ENCODE measurements at regions not wholly inside any gene's neighbourhood (a gene's known extent, or its start where the extent isn't known, plus 50 kb on each side); places are given as distances from the start of the nearest gene placed in this dataset.
"Not testable (repeated sequence)": the region's sequence is repeated elsewhere in the genome, so short reads cannot be mapped to it uniquely, and the experiment has no call there.

GRCh38 chr1:229908689-229909088 lies 158.3 kb upstream of the GALNT2 start:
- no peaks in the 10 kb centered on the region for H3K4me1 Mint-ChIP-seq
- no peak overlapping the region for H3K4me3 Mint-ChIP-seq
- no peaks in the 10 kb centered on the region for H3K9me3 Mint-ChIP-seq
- no peak overlapping the region for H3K27ac Mint-ChIP-seq
- ChIA-PET POLR2A (no interaction called here), CTCF (no interaction called here)
- peaks cover 48% of the 10 kb centered on the region for H3K27me3 Mint-ChIP-seq
- no peaks in the 10 kb centered on the region for H3K36me3 Mint-ChIP-seq (ENCODE audit: low read depth)
- no peak for DNase-seq

GRCh38 chr1:229913489-229913888 lies 153.5 kb upstream of the GALNT2 start:
- no peak overlapping the region for H3K4me3 Mint-ChIP-seq
- no peak overlapping the region for H3K27ac Mint-ChIP-seq
- no peaks in the 10 kb centered on the region for H3K36me3 Mint-ChIP-seq (ENCODE audit: low read depth)
- H3K27me3 Mint-ChIP-seq, result peaks cover 32% of the 10 kb centered on the region
- DNase-seq, result no peak
- ChIA-PET POLR2A (no interaction called here), CTCF (no interaction called here)
- H3K9me3 Mint-ChIP-seq, result no peaks in the 10 kb centered on the region
- H3K4me1 Mint-ChIP-seq, result no peaks in the 10 kb centered on the region

GRCh38 chr1:229919488-229919887 lies 147.6 kb upstream of the GALNT2 start:
- POLR2A ChIA-PET; H3K9me3 Mint-ChIP-seq; H3K27ac Mint-ChIP-seq; H3K36me3 Mint-ChIP-seq (ENCODE audit: low read depth); H3K4me1 Mint-ChIP-seq; CTCF ChIA-PET; H3K4me3 Mint-ChIP-seq; DNase-seq: not testable (repeated sequence)
- H3K27me3 Mint-ChIP-seq, result peaks cover 11% of the 10 kb centered on the region

GRCh38 chr1:229920683-229921082 lies 146.4 kb upstream of the GALNT2 start:
- H3K4me3 Mint-ChIP-seq, result no peak overlapping the region
- H3K9me3 Mint-ChIP-seq, result no peaks in the 10 kb centered on the region
- H3K27ac Mint-ChIP-seq, result no peak overlapping the region
- CTCF ChIA-PET, result no interaction called here
- H3K27me3 Mint-ChIP-seq, result peaks cover 5% of the 10 kb centered on the region
- no peaks in the 10 kb centered on the region for H3K4me1 Mint-ChIP-seq
- POLR2A ChIA-PET, result no interaction called here
- DNase-seq, result no peak
- H3K36me3 Mint-ChIP-seq (ENCODE audit: low read depth), result no peaks in the 10 kb centered on the region

- no peak overlapping the region for H3K4me3 Mint-ChIP-seq
- no peaks in the 10 kb centered on the region for H3K4me1 Mint-ChIP-seq
- H3K27ac Mint-ChIP-seq, result no peak overlapping the region
- ChIA-PET POLR2A (no interaction called here), CTCF (no interaction called here)
- no peak for DNase-seq
- H3K9me3 Mint-ChIP-seq, result no peaks in the 10 kb centered on the region
- H3K27me3 Mint-ChIP-seq, result peaks cover 13% of the 10 kb centered on the region
- H3K36me3 Mint-ChIP-seq (ENCODE audit: low read depth), result no peaks in the 10 kb centered on the region
These were observed 144.8 kb upstream of the GALNT2 start for GRCh38 chr1:229922249-229922648.

GRCh38 chr1:229924639-229925038 lies 142.4 kb upstream of the GALNT2 start:
- no peak overlapping the region for H3K27ac Mint-ChIP-seq
- DNase-seq, result no peak
- POLR2A ChIA-PET, result no interaction called here
- CTCF ChIA-PET, result interaction anchor here (0.6 to 1.0 kb wide), 2 partner anchors 15 to 32 kb away, joined by 3 to 4 read pairs; no protein-coding TSS in a partner anchor
- H3K4me3 Mint-ChIP-seq, result no peak overlapping the region
- H3K36me3 Mint-ChIP-seq (ENCODE audit: low read depth), result no peaks in the 10 kb centered on the region
- no peaks in the 10 kb centered on the region for H3K9me3 Mint-ChIP-seq
- H3K27me3 Mint-ChIP-seq, result peaks cover 15% of the 10 kb centered on the region
- H3K4me1 Mint-ChIP-seq, result no peaks in the 10 kb centered on the region

- H3K36me3 Mint-ChIP-seq (ENCODE audit: low read depth), result no peaks in the 10 kb centered on the region
- DNase-seq, result no peak
- no peak overlapping the region for H3K4me3 Mint-ChIP-seq
- ChIA-PET CTCF (no interaction called here), POLR2A (no interaction called here)
- peaks cover 26% of the 10 kb centered on the region for H3K27me3 Mint-ChIP-seq
- no peaks in the 10 kb centered on the region for H3K4me1 Mint-ChIP-seq
- H3K9me3 Mint-ChIP-seq, result no peaks in the 10 kb centered on the region
- H3K27ac Mint-ChIP-seq, result no peak overlapping the region
These were observed 138.3 kb upstream of the GALNT2 start for GRCh38 chr1:229928767-229929166.

GRCh38 chr1:229931751-229932150 lies 135.3 kb upstream of the GALNT2 start:
- H3K9me3 Mint-ChIP-seq; H3K4me1 Mint-ChIP-seq; H3K36me3 Mint-ChIP-seq (ENCODE audit: low read depth); H3K4me3 Mint-ChIP-seq; H3K27ac Mint-ChIP-seq; POLR2A ChIA-PET; CTCF ChIA-PET; DNase-seq: not testable (repeated sequence)
- peaks cover 35% of the 10 kb centered on the region for H3K27me3 Mint-ChIP-seq

GRCh38 chr1:229935157-229935556 lies 131.9 kb upstream of the GALNT2 start:
- H3K27ac Mint-ChIP-seq; H3K9me3 Mint-ChIP-seq; H3K4me3 Mint-ChIP-seq; CTCF ChIA-PET; H3K4me1 Mint-ChIP-seq; POLR2A ChIA-PET; H3K36me3 Mint-ChIP-seq (ENCODE audit: low read depth); DNase-seq: not testable (repeated sequence)
- H3K27me3 Mint-ChIP-seq, result peaks cover 27% of the 10 kb centered on the region

- H3K4me3 Mint-ChIP-seq, result no peak overlapping the region
- no peak for DNase-seq
- no peaks in the 10 kb centered on the region for H3K4me1 Mint-ChIP-seq
- peaks cover 23% of the 10 kb centered on the region for H3K27me3 Mint-ChIP-seq
- H3K36me3 Mint-ChIP-seq (ENCODE audit: low read depth), result no peaks in the 10 kb centered on the region
- ChIA-PET POLR2A (no interaction called here), CTCF (interaction anchor here (0.6 kb wide), 1 partner anchor 51 kb away, joined by 3 read pairs; no protein-coding TSS in a partner anchor)
- H3K9me3 Mint-ChIP-seq, result no peaks in the 10 kb centered on the region
- H3K27ac Mint-ChIP-seq, result no peak overlapping the region
These were observed 128.5 kb upstream of the GALNT2 start for GRCh38 chr1:229938551-229938950.

GRCh38 chr1:229940684-229941083 lies 126.4 kb upstream of the GALNT2 start:
- H3K36me3 Mint-ChIP-seq (ENCODE audit: low read depth), result no peaks in the 10 kb centered on the region
- no peaks in the 10 kb centered on the region for H3K9me3 Mint-ChIP-seq
- ChIA-PET POLR2A (no interaction called here), CTCF (no interaction called here)
- peaks cover 6% of the 10 kb centered on the region for H3K27me3 Mint-ChIP-seq
- H3K4me1 Mint-ChIP-seq, result no peaks in the 10 kb centered on the region
- DNase-seq, result no peak
- no peak overlapping the region for H3K27ac Mint-ChIP-seq
- H3K4me3 Mint-ChIP-seq, result no peak overlapping the region

GRCh38 chr1:229941160-229941559 lies 125.9 kb upstream of the GALNT2 start:
- H3K36me3 Mint-ChIP-seq (ENCODE audit: low read depth), result no peaks in the 10 kb centered on the region
- H3K4me3 Mint-ChIP-seq, result no peak overlapping the region
- no peaks in the 10 kb centered on the region for H3K9me3 Mint-ChIP-seq
- H3K4me1 Mint-ChIP-seq, result no peaks in the 10 kb centered on the region
- H3K27me3 Mint-ChIP-seq, result peaks cover 5% of the 10 kb centered on the region
- H3K27ac Mint-ChIP-seq, result no peak overlapping the region
- DNase-seq, result no peak
- ChIA-PET POLR2A (no interaction called here), CTCF (no interaction called here)

- H3K27me3 Mint-ChIP-seq, result peaks cover 2% of the 10 kb centered on the region
- CTCF ChIA-PET, result no interaction called here
- no peaks in the 10 kb centered on the region for H3K4me1 Mint-ChIP-seq
- POLR2A ChIA-PET, result no interaction called here
- H3K9me3 Mint-ChIP-seq, result no peaks in the 10 kb centered on the region
- DNase-seq, result no peak
- H3K4me3 Mint-ChIP-seq, result no peak overlapping the region
- no peaks in the 10 kb centered on the region for H3K36me3 Mint-ChIP-seq (ENCODE audit: low read depth)
- H3K27ac Mint-ChIP-seq, result no peak overlapping the region
These were observed 125.2 kb upstream of the GALNT2 start for GRCh38 chr1:229941831-229942230.

GRCh38 chr1:229942501-229942900 lies 124.5 kb upstream of the GALNT2 start:
- Mint-ChIP-seq H3K4me3 (no peak overlapping the region), H3K9me3 (no peaks in the 10 kb centered on the region), H3K36me3 (ENCODE audit: low read depth) (no peaks in the 10 kb centered on the region), H3K4me1 (no peaks in the 10 kb centered on the region), H3K27me3 (peaks cover 2% of the 10 kb centered on the region), H3K27ac (no peak overlapping the region)
- ChIA-PET CTCF (no interaction called here), POLR2A (no interaction called here)
- DNase-seq, result no peak
